ENCODE measurements at regions not wholly inside any gene's neighbourhood (a gene's known extent, or its start where the extent isn't known, plus 50 kb on each side); places are given as distances from the start of the nearest gene placed in this dataset.

GRCh38 chr4:138740816-138741745 lies 274.5 kb upstream of the NOCT start:
- DNase-seq, result no peak

- DNase-seq, result no peak
Measured at GRCh38 chr4:138736362-138736761, 279.2 kb upstream of the NOCT start.

GRCh38 chr4:138734746-138735145 lies 280.8 kb upstream of the NOCT start:
- no peak for DNase-seq

GRCh38 chr4:138728566-138728965 lies 287.0 kb upstream of the NOCT start:
- DNase-seq, result no peak

- DNase-seq, result no peak
Measured at GRCh38 chr4:138727731-138728130, 287.9 kb upstream of the NOCT start.

- no peak for DNase-seq
Measured at GRCh38 chr4:138724530-138724929, 291.1 kb upstream of the NOCT start.

- DNase-seq, result no peak
Measured at GRCh38 chr4:138716559-138717335, 298.8 kb upstream of the NOCT start.

GRCh38 chr4:138710297-138710696 lies 305.3 kb upstream of the NOCT start:
- no peak for DNase-seq

- DNase-seq, result no peak
Measured at GRCh38 chr4:138709859-138710258, 305.7 kb upstream of the NOCT start.

- no peak for DNase-seq
Measured at GRCh38 chr4:138707746-138708677, 307.6 kb upstream of the NOCT start.

- no peak for DNase-seq
Measured at GRCh38 chr4:138706201-138706600, 309.4 kb upstream of the NOCT start.

GRCh38 chr4:138702190-138702824 lies 313.3 kb upstream of the NOCT start:
- no peak for DNase-seq

- DNase-seq, result no peak
Measured at GRCh38 chr4:138698641-138699040, 316.9 kb upstream of the NOCT start.

- no peak for DNase-seq
Measured at GRCh38 chr4:138697851-138698250, 317.7 kb upstream of the NOCT start.

- no peak for DNase-seq
Measured at GRCh38 chr4:138696771-138697170, 318.8 kb upstream of the NOCT start.

GRCh38 chr4:138696058-138696457 lies 319.5 kb upstream of the NOCT start:
- DNase-seq, result no peak

GRCh38 chr4:138693526-138693925 lies 322.1 kb upstream of the NOCT start:
- no peak for DNase-seq

GRCh38 chr4:138692411-138692810 lies 323.2 kb upstream of the NOCT start:
- no peak for DNase-seq

- no peak for DNase-seq
Measured at GRCh38 chr4:138689593-138689992, 326.0 kb upstream of the NOCT start.

GRCh38 chr4:138689187-138689586 lies 326.4 kb upstream of the NOCT start:
- no peak for DNase-seq

- no peak for DNase-seq
Measured at GRCh38 chr4:138688408-138689085, 327.0 kb upstream of the NOCT start.

Measured in NCI-H1048 (cell line).